Glutamatergic neuron (in vitro differentiated cells): ENCODE measurements at regions not wholly inside any gene's neighbourhood (a gene's known extent, or its start where the extent isn't known, plus 50 kb on each side); places are given as distances from the start of the nearest gene placed in this dataset.

Source experiments
- DNase-seq: peaks from one replicate; pipeline ENCODE4 v3.0.0; 2022
- H3K27ac Mint-ChIP-seq: one replicate; pipeline ENCODE4 v1.8.0; 2020; ENCODE audit warnings: mild to moderate bottlenecking, mixed read lengths, inconsistent platforms; ENCODE audit not compliant: unreplicated experiment
- H3K27me3 Mint-ChIP-seq: one replicate; pipeline ENCODE4 v1.8.0; 2020; ENCODE audit warnings: mild to moderate bottlenecking, moderate library complexity, mixed read lengths, inconsistent platforms; ENCODE audit not compliant: unreplicated experiment
- H3K36me3 Mint-ChIP-seq: one replicate; pipeline ENCODE4 v1.8.0; 2020; ENCODE audit warnings: mild to moderate bottlenecking, mixed read lengths, inconsistent platforms; ENCODE audit not compliant: unreplicated experiment
- H3K4me1 Mint-ChIP-seq: one replicate; pipeline ENCODE4 v1.8.0; 2020; ENCODE audit warnings: mild to moderate bottlenecking, low read depth, mixed read lengths, inconsistent platforms; ENCODE audit not compliant: unreplicated experiment
- H3K4me3 Mint-ChIP-seq: one replicate; pipeline ENCODE4 v1.8.0; 2020; ENCODE audit warnings: mild to moderate bottlenecking, mixed read lengths, inconsistent platforms; ENCODE audit not compliant: unreplicated experiment
- H3K9me3 Mint-ChIP-seq: one replicate; pipeline ENCODE4 v1.8.0; 2020; ENCODE audit warnings: mild to moderate bottlenecking, moderate library complexity, mixed read lengths, inconsistent platforms; ENCODE audit not compliant: unreplicated experiment
- TF ChIP-seq, protein P1 (sequence below): fragments of 200-600 bp; sonication (generic); IDR thresholded peaks from one replicate; pipeline ENCODE4 v1.5.0; 2021; ENCODE audit not compliant: partially characterized antibody, unreplicated experiment

DNA sequence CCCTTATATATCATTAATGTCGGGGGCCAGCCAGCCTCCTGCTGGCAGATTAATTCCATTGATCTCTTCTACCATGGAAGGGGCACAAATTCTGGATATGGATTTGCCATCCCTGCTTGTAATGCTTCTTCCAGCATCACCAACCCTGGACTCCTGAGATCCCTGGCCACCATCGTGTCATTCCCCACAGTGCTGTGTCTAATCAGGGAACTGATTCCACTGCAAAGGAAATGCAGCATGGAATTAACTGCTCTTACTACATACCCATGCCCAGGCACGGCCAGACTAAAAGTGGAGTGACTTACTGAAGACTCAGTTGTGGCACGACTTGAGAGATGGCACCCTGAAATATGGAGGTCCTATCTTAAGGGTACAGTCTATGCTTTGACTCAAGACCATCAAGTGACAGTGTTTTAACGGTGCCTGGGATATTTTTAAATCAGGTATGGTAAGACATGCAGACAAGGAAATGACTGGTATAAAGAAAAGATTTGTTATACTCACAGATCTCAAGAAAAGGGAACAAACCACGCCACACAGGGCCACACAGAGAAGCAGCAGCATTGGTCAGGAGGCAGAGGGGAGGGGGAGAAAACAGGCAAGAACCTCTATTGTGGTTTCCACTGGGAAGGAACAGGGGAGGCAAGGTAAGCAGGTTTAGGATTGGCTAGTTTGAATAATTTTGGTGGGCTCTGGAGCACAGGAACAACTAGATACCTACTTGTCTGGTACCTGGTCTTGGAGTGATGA, 65.1 kb downstream of the IGLL5 start:
- H3K4me3 Mint-ChIP-seq: peak overlapping the region; percentile 11
- H3K27me3 Mint-ChIP-seq: peaks cover 7% of the 10 kb centered on the region
- H3K9me3 Mint-ChIP-seq: peaks cover 4% of the 10 kb centered on the region

GRCh38 chr22:22953791-22954190, 66.2 kb downstream of the IGLL5 start:
- no peak overlapping the region for H3K27ac Mint-ChIP-seq
- peaks cover 5% of the 10 kb centered on the region for H3K4me1 Mint-ChIP-seq
- H3K4me3 Mint-ChIP-seq: no peak overlapping the region
- H3K27me3 Mint-ChIP-seq: peaks cover 7% of the 10 kb centered on the region
- TF ChIP-seq, protein P1, sequence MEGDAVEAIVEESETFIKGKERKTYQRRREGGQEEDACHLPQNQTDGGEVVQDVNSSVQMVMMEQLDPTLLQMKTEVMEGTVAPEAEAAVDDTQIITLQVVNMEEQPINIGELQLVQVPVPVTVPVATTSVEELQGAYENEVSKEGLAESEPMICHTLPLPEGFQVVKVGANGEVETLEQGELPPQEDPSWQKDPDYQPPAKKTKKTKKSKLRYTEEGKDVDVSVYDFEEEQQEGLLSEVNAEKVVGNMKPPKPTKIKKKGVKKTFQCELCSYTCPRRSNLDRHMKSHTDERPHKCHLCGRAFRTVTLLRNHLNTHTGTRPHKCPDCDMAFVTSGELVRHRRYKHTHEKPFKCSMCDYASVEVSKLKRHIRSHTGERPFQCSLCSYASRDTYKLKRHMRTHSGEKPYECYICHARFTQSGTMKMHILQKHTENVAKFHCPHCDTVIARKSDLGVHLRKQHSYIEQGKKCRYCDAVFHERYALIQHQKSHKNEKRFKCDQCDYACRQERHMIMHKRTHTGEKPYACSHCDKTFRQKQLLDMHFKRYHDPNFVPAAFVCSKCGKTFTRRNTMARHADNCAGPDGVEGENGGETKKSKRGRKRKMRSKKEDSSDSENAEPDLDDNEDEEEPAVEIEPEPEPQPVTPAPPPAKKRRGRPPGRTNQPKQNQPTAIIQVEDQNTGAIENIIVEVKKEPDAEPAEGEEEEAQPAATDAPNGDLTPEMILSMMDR: no peak
- DNase-seq: no peak
- no peaks in the 10 kb centered on the region for H3K36me3 Mint-ChIP-seq
- peaks cover 4% of the 10 kb centered on the region for H3K9me3 Mint-ChIP-seq

More for the DNA sequence above, 65.1 kb downstream of the IGLL5 start:
- H3K4me1 Mint-ChIP-seq: peaks cover 8% of the 10 kb centered on the region
- DNase-seq: no peak
- no peaks in the 10 kb centered on the region for H3K36me3 Mint-ChIP-seq
- H3K27ac Mint-ChIP-seq: no peak overlapping the region
- TF ChIP-seq, protein P1: no peak

DNA sequence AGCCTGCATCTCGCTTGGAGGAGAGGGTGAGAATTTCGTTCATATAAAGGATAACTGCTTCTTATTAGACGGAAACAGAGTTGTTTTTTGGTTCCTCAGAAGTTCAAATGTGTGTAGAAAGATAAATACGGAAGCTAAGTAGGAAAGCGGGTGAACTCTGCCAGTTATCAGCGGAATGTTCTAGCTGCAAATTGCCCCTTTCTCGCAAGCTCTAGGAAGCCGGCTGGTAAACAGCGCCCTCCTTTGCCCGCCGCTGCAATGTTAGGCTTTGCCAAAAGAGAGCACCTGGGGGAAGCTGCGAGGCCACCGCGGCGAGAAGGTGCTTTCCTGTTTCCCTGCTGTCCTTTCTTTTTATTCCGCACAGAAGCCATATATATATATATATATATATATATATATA, 67.0 kb downstream of the IGLL5 start:
- H3K4me3 Mint-ChIP-seq: no peak overlapping the region
- H3K27me3 Mint-ChIP-seq: peaks cover 7% of the 10 kb centered on the region
- peaks cover 5% of the 10 kb centered on the region for H3K4me1 Mint-ChIP-seq
- TF ChIP-seq, protein P1: peak; percentile 15
- peaks cover 4% of the 10 kb centered on the region for H3K9me3 Mint-ChIP-seq
- no peaks in the 10 kb centered on the region for H3K36me3 Mint-ChIP-seq
- DNase-seq: peak; percentile 72
- no peak overlapping the region for H3K27ac Mint-ChIP-seq

GRCh38 chr22:22955276-22955798, 67.7 kb downstream of the IGLL5 start:
- TF ChIP-seq, protein P1: no peak
- H3K27me3 Mint-ChIP-seq: peaks cover 7% of the 10 kb centered on the region

DNA sequence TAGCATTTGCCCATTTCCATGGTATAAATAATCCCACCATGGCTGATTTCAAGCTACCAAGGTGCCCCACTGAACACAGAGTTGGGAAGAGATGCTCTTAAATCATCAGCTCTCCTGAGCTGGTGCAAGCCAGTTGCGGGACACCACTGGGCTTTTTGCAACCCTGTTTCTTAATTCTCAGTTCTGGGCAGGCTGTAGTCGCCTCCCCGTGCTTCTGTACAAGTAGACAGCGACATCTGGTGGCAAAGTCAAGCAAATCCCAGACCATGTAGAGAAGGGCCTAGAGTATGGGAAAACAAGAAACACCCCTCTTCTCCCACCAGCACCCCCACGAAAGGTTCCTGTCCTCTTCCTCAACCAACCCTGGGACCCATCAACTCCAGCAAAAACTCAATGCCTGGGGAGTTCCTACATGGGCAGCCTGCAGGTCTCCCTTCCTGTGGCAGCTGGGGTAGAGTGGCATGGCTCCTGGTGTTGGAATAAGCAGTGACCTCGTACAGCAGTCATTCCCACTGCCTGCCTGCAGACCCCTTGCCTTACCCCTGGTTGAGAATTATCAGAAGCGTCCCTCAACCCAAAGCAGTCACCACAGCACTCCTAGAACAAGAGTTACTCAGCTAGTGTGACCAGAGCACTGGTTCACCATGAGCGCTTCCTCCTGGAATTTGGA, 68.4 kb downstream of the IGLL5 start:
- Mint-ChIP-seq H3K4me3 (no peak overlapping the region), H3K4me1 (peaks cover 5% of the 10 kb centered on the region), H3K27ac (no peak overlapping the region), H3K27me3 (peaks cover 7% of the 10 kb centered on the region), H3K36me3 (peaks cover 2% of the 10 kb centered on the region), H3K9me3 (peaks cover 4% of the 10 kb centered on the region)
- TF ChIP-seq, protein P1: peak; percentile 79
- DNase-seq: peak; percentile 73

More at GRCh38 chr22:22955276-22955798, 67.7 kb downstream of the IGLL5 start:
- Mint-ChIP-seq H3K27ac (no peak overlapping the region), H3K36me3 (no peaks in the 10 kb centered on the region), H3K9me3 (peaks cover 4% of the 10 kb centered on the region), H3K4me1 (peaks cover 5% of the 10 kb centered on the region), H3K4me3 (no peak overlapping the region)
- no peak for DNase-seq
